GM18511 (cell line): ENCODE measurements at regions not wholly inside any gene's neighbourhood (a gene's known extent, or its start where the extent isn't known, plus 50 kb on each side); places are given as distances from the start of the nearest gene placed in this dataset.
A peak's percentile ranks its signal among the peaks of the same experiment; 100 is the strongest.

ENCODE experiments used
- ATAC-seq: cut with Tn5 transposase; IDR thresholded peaks from one replicate; pipeline ENCODE4 v1.9.1; 2021; ENCODE audit warnings: mild to moderate bottlenecking, moderate library complexity; ENCODE audit not compliant: unreplicated experiment

DNA sequence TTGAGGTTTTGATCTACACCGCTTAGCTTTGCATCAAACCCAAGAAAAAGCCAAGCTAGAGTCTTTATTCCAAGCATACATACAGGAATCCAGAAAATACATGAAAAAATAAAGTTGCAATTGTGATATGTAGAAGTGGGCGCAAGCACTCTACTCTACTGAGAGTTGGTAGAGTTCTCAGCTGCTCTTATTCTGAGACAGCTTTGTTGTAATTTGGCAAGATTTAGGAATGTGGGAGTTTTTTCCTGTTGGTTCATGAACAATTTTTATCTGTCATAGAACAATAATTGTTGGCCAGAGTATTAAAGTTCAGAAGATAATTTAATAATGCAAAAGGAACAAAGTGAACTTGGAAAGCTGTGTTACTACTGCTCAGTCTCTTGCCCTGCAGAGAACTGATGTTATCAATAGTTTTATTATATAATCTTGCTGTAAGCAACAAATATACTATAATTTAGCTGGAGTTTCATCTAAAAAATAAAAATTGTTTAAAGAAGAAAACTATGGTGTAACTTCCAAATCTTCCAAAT is 302.0 kb upstream of the RND3 start:
- ATAC-seq, result no peak

DNA sequence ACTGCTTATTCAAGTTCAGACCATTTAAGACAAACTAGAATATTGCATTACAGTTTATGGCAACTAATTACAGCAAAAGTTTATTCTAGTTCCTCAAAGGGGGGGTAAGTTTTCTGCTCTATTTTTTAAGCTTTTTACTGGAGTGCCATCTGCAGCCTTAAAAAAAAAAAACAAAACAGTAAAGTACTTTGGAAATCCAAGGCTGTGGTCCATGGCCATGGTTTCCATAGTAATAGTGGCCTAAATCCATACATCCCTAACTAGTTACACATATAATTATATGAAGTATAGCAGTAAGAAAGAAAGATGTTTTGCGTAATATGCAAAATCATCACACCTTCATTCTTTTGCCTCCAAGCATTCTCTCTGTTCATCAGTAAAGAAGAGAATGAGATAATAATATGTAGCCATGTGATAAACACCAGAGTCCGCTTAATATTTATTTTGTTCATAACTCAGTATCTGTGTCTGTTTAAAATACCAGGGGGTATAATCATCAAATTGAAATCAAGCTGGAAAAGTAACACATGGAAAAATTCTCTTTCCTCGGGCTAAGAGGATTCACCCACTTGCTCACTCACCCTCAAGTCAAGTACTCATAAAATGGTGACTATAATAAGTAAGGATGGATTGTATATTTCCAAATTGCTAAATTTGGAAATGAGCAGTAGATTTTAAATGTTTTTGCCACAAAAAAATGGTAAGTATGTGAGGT is 301.1 kb upstream of the RND3 start:
- no peak for ATAC-seq

DNA sequence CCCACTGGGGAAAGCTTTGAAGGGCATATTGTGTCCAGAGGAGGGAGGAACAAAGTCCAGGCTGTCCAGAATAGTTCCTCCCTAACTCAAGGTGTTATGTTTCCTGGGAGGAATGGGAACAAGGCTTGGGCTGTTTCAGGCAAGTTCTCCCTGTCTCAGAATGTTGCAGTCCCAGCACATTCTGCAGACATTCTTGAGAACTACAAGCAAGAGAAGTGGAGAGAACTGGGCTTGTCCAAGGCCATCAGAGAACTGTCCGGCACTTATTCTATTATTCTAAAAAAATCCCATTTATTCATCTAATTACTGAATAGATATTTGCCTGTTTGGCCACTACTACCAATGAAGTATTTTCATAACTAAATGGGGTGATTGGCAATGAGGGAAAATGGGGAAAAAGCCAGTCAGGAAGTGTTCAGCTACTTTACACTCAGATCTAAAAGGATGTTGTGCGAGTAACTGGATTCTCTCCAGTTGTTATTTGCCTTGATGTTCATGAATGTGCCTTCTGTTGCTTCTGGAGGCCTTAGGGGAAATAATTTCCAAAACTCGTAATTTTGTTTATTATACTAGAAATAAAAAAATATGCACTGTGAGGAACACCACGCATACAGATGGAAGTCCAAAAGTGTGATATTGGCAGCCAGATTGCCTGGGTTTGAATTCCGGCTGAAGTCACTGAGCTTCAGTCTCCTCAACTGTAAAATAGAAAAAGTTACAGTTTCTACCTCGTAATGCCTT is 300.1 kb upstream of the RND3 start:
- no peak for ATAC-seq

DNA sequence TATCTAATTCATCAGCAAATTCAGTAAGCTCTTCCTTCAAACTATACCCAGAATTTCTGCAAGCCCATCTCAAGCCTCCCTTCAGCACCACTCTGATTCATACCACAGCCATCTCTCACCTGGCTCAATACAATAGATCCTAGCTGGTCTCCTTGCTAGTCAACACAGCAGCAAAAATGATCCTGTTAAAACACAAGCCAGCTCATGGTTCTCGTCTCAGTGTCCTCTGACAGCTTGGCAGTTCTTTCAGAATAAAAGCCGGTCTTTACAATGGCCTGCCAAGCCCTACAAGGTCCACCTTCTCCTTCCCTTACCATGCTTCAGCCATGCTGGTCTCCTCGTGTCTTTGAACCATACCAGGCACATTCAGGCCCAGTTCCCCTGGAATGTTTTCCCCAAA is 296.9 kb upstream of the RND3 start:
- no peak for ATAC-seq

DNA sequence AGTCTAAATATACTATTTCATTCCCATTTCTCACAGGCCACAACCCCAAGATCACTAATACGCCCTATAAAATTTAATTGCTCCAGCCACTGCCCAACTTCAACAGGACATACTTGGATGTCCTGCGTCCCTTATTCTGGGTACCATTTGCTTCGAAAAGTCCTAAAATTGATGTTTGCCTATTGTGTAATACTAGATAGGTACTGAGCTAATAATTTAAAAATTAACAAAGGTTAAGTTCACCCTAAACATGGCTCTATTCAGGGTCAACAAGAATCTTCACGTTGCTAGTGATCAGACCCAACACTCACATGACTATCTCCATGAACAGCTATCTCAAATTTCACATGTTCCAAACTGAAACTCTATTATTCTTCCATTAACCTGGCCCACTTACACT is 296.4 kb upstream of the RND3 start:
- ATAC-seq, result no peak

DNA sequence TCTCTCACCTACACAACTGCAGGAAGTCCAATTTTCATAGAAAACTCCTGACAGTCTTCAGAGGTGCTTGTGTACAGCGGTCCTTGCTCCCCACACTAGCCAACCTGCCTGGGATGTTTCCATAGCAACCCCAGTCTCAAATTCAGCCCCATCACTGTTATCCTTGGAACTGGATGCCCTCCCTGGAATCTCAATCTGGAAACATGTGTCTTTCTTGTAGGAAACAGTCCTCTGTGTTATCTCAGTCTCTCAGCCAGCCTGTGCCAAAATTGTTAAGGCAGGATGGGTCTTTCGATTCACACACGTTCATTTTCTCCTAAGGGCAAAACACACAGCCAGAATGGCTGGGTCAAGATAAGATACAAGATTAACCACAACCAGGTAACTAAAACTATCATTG is 295.5 kb upstream of the RND3 start:
- ATAC-seq, result no peak

DNA sequence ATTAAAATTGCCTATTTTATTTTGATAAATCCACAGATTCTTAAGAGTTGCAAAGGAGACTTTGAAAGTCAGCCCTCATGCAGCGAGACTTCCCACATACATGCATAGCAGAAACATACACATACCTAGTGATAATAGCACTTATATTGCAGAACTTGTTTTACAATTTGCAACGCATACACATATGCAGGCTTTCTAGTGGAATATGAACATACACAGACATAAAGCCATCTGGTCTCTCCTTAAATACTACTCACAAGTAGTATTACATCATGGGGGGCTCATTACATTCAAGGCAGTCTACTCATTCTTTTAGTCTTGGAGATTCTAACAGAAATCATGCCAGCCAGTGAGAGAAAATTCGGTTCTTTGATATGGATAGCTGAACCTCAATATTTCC is 295.1 kb upstream of the RND3 start:
- no peak for ATAC-seq

DNA sequence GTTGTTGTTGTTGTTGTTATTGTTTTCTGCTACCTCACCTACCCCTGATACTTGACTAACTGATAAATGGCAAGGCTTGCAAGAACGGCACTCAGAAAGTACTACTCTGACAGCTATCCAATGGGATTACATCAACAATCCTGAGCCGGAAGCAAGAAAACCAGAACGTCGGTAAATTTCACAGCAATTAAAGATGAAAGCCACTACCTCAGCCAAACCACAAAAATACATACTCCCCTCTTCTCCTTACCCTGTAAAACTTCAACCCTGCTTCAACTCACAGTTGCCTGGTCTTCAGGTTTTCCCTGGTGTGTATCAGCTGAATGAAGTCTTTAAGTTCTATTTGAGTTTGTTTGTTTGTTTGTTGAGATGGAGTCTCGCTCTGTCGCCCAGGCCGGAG is 293.7 kb upstream of the RND3 start:
- ATAC-seq, result no peak

DNA sequence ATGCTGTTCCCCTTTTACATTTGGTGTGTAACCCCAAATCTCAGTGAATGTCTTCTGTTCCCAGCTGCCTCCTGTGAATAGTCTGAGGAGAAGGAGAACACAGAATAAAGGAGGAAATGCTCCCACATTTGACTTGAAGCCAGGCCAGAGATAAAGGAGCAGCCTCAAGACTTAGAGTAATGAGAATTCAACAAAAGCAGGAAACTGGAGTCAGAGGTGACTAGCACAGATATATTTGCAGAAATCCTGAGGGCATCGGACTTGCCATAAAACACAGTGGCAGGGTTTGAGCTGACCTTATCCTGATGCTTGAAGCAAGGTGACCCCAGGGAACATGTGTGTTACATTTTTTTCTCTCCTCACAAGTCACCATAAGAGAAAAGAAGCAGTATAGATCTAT is 291.4 kb upstream of the RND3 start:
- no peak for ATAC-seq

DNA sequence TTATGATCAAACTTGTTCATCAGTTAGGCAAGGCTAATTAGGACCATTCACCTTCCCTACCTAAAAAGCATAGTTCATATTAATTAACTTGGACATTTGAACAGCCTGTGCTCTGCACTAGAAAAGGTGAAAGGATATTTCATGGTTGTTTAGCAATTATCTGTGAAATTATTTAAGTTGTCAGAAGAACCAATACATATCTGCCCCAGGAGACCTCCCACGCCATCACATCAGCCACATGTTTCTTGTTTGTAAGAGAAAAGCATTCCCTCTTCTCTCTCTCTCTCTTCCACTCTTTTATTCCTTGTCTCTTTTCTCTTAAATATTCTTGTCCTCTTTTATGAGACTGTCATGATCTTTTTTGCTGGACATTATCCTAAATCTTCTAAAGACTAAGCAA is 282.0 kb upstream of the RND3 start:
- no peak for ATAC-seq

DNA sequence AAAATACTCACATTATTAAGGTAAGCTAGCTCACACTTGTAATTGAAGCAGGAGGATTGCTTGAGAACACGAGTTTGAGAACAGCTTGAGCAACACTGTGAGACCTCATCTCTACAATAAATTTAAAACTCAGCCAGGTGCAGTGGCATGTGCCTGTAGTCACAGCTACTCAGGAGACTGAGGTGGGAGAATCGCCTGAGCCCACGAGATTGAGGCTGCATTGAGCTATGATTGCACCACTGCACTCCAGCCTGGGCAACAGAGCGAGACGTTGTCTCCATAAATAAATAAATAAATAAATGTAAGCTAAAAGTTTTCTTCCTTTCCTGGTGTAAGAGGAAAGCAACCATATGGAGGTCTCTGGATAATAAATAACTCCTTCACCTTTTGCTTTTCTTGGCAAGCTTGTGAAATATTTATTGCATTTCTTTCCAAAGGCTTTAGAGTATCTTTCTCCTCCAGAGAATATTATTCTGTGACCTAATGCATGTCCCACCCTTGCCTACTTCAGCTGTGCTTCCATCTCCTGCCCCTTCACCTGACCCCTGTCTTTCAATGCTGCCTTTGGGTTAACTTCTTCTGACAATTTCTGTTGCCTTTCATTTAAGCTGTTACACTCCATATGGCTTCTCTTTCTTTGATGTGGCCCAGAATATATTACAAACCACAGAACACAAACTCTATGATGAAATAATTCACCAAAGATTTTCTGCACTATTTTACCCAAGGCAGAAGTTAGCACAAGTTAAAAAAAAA is 280.7 kb upstream of the RND3 start:
- ATAC-seq, result no peak

DNA sequence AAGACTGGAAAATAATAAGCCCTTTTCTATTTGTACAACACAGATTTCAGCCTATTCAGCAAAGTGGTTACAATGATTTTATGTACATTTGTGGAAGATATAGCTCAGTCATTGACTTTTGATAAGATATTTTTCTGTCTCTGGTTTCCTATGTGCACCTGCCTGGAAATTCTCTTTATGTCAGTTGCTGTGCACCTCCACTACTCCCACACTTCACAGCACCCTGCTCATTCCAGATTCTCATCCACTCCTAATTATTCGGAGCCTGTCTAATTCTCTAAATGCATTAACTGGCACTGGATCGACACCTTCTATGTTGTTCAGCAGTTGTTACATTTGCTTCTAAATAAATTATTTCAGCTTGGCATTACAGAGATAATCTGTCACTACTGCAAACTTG is 275.1 kb upstream of the RND3 start:
- no peak for ATAC-seq

DNA sequence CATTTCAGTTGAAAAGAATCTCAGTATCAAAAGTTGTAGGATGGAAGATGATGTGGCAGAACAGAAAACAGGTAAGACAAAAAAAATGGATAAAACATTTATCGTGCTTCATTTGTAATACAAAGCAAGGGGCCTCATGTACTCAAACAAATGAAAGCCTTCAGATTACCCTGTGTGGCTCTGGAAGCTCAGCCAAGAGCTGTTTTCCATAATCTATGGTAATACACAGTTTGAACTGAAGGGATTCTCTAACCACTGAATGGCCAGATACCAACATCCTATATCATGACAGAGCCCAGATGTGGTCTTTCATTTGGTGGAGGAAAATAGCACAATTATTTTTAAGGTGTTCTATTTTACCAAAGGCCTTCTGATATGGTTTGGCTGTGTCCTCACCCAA is 272.1 kb upstream of the RND3 start:
- ATAC-seq, result no peak

DNA sequence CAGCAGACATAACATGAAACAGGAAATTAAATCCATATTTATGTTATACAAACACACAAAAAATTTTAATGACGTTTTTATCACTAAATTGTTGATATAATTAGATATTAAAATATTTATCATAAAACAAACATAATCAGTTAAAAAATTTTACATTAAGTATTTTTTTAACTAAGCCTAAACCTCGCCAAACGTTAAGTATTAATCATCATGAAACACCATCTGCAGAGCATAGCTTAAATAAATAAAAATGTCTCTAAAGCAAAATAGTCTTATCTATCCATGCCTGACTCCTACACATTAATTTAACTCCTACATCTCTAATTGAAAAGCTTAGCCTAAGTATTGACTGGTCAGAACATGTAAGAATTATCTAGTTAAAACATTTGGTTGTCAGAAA is 271.6 kb upstream of the RND3 start:
- ATAC-seq, result no peak

DNA sequence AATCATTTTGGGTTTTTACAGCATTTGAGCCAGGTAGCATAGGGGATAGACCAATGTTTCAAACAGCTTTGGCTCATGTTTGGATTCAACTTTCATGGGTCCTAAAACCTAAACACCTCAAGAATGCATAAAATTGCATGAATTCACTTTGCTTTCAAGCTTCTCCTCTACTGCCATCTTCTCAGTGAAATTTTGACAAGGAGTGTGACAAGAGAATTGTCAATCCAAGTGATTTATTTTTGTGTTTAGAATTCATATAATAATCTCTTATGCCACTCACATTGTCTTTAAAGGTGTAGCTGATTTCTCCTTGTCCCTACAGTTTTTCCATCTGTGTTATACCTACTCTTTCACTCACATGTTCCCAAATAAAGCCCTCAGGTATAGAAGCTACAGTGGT is 264.8 kb upstream of the RND3 start:
- no peak for ATAC-seq

DNA sequence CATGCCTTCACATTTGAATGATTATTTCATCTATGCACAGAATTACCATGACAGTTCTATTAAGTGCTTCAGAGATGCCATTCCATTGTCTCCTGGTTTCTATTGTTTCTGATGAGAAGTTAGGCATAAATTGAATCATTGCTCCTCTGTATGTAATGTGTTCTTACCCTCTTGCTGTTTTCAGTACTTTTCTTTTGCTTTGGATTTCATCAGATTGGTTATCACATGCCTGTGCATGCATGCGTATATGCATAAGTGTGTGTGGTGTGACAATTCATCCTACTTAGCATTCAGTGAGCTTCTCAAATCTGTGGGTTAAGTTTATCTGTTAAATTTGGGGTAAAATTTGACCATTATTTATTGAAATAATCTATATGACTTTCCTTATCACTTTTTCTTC is 263.3 kb upstream of the RND3 start:
- no peak for ATAC-seq

DNA sequence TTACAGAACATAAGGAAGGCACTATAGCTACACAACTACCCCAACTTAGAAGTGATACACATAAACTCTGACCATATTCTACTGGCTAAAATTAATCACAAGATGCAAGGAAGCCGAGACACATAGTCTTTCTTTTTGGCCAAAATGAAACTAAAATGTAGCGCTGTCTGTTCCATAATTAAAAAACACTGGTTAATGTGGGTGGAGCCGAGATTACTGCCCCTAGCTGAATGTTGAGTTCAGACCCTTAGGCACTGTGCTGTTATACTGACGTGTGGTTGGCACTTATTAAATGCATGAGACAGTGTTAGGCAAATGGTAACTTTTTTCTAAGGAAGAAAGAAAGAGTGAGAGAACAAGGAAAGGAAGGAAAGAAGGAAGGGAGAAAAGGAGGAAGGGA is 254.6 kb upstream of the RND3 start:
- no peak for ATAC-seq

DNA sequence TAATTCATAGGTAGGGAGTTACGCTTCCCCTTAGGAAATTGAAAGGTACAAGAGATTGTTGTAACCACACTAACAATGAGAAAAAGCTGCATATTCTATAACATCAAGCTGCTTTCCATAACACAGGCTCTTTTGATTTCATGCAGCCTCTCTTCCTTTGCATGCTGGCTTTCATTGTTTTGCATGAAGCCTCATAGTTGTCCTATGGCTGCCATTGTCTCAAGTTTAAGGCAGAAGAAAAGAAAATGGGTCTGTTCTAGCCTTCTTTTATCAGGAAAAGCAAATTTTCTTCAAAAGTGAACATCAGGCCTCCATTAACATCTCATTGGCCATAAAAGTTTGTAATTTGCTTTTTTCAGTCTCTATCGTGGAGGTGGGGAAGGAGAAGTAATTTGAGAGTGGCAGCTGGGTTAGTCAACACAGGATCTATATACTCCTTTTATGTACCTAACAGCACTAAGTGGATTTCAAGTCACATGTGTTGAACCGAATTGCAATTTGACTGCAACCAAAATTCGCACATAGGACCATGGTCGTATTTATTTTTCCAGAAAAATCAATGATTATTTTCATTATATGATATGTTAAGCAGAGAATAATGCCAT is 248.5 kb upstream of the RND3 start:
- ATAC-seq, result no peak

DNA sequence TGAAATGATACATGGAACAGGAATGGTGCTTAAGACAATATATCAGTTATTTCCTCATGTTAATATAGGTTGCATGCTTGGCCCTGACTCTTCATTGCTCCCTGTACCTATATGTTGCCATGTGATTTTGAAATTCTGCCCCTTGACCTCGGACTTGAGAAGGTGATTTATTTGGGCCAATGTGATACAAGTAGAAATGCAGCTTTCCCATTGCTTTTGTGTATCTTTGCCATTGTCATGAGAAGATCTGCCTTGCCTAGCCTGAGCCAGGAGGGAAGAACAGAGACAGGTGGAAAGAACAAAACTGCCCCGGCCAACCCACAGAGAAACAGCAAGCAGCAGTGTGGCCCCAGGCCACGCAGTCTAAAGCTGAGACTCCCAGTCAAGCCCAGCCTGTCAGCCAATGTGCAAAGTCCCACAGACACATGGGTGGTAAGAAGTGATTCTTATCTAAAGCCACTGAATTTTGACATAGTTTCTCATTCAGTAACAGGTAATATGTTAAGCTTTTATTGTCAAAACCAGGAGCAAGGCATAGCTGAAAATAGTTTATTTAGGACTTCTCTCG is 245.7 kb upstream of the RND3 start:
- ATAC-seq, result no peak

DNA sequence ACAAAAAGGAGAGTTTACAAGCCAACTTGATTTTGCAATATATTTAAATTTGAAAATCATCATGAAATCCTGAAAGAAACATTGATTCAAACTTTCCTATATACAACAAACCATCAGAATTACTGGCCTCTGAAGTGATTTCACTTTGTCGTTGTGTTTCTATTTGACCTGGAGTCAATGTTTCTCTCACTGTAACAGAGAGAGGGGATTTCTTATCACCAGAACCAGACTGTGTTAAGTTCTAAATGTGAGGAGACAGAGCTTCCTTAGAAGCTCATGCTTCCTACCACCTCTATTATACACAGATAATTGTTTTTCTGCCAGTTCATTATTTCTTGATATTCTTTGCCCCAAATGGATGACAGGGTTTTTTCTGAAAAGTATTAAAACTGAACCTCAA is 245.0 kb upstream of the RND3 start:
- peak; percentile 36 for ATAC-seq

DNA sequence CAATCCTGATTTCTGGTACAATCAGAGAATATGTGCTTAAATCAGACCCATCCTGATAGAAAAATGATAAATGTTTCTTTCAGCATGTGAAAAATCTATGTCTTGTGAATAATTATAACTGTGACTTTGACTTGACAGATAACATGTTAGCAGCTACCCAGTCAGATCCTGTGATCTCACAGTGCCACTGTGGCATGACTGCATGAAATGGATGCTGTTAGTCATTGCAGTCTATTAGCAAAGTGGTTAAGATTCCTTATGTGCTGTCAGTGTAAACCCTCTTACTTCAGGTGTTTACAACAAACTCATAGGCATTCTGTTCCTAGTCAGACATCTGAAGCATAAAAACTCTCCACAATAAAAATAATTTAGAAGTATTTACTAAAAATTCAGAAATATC is 244.6 kb upstream of the RND3 start:
- ATAC-seq, result no peak
